Inflammatory macrophage (primary cell): ENCODE measurements at regions not wholly inside any gene's neighbourhood (a gene's known extent, or its start where the extent isn't known, plus 50 kb on each side); places are given as distances from the start of the nearest gene placed in this dataset.
"Not testable (repeated sequence)": the region's sequence is repeated elsewhere in the genome, so short reads cannot be mapped to it uniquely, and the experiment has no call there.

Source experiments
- DNase-seq, 2 donors: peaks; one replicate each; pipeline ENCODE4 v3.0.0-alpha.2; 2020 to 2022

DNA sequence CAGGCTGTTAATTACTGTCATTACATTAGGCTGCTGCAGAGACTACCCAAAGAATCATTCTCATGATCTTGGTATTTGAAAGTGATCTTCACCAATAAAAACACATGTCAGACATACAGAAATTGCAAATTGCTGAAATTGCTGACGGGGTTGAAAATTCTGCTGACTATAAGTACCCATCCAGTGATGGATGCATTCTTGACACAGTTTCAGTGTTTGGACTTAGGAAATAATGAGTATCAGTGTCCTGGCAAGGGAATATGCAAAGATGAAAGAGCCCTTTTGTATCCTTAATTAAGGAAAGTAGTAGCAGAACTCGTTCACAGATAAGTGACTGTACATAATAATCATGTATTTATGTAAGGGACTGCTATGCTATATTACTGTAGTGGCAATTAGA, 221.1 kb upstream of the ATP5MC3 start:
- no peak for DNase-seq

DNA sequence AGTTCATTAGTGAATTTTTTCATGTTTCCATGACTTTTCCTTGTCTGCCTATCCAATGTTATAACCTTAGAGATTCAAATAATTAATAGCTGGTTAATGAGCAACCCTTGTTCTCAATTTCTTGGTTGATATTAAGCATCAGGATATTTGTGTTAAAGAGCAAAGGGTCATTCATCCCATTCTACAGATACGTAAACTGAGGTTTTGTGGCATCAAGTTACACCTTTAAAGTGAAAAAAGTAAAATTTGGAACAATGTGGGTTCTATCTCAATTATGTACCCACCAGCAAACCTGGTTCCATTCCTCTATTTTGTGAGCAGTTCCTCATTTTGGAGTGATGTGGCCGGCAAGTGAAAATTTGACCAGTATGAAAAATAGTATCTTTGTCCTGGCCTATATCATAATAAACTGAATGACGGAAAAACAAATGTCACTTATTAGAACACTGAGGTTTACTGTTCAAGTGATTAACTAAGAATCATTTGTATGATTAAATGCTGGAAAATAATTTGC, 220.5 kb upstream of the ATP5MC3 start:
- no peak for DNase-seq

DNA sequence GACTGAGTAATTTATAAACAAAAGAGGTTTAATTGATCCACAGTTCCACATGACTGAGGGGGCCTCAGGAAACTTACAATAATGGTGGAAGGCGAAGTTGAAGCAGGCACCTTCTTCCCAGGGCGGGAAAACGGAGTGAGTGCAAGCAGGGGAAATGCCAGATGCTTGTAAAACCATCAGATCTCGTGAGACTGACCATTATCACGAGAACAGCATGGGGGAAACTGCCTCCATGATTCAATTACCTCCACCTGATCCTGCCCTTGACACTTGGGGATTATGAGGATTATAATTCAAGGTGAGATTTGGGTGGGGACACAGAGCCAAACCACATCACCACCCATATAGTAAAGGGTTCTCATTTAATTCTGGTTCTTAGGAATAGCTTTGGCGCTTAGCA, 219.5 kb upstream of the ATP5MC3 start:
- no peak for DNase-seq

DNA sequence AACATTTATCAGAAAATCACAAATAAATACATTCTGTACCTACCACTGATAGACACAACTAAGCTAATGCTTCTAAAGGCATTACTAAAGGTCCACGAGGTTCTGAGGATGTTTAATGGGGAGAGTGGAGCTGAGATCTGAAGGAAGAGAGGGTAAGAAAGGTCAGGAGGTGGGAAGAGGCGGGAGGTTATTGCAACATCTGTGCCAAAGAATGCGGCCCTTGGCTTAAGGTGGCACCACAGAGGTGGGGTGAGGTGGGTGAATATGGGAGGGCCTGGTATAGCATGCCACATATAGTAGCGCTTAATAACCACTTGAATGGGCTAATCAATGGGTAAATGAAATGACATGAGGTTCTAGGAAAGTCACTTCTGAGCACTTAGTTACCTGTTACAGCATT, 217.8 kb upstream of the ATP5MC3 start:
- DNase-seq = no peak

DNA sequence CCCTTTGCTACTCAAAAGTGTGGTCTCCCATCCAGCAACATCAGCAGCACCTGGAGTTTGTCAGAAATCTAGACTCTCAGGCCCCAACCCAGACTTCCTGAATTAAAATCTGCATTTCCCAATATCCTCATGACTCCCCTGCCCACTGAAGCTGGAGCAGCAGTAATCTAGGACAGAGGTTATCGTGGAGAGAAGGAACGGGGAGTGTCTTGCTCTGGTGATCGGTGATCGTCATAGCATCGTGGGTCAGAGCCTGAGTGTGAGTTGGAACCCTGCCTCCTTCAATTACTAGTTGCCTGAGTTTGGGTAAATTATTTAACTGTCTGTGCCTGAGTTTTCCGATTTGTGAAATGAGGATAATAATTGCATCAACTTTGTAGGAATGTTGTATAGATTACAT, 217.3 kb upstream of the ATP5MC3 start:
- peak in 1 of 2 donors; percentile 21 for DNase-seq

DNA sequence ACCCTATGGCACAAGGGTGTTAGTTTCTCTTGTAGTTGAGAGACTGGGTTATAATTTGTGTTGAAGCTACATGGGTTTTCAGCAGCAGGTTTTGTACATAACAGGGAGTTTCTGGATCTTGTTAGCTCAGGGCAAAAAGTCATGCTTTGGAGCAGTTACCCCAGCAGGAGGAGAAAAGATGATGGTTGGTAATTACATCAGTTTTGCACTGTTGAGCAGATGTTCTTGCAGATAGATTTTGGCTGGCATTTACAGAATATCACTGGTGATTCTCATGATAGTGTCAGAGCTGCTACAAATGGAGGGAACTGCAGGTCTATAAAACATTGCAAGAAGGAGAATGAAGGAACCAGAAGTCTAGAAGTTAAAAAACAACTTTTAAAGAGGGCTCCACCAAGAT, 215.2 kb upstream of the ATP5MC3 start:
- DNase-seq = no peak

DNA sequence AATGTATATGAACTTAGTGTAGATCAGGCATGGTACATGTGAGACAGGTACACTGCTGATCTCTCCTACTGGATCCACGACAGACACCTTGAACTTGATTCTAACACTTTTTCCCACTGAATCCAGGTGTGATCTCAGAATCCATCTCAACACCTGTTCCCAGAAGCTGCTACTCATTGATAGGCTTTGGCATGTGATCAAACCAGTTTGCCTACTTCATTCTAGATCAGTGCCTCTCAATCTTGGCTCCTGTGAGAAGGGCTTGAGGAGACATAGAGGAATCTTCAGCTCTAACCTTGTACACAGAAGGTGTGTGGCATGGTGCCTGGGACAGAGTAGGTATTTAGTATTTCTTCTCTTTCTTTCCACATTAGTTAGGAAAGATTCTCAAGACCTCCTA, 212.3 kb upstream of the ATP5MC3 start:
- no peak for DNase-seq

DNA sequence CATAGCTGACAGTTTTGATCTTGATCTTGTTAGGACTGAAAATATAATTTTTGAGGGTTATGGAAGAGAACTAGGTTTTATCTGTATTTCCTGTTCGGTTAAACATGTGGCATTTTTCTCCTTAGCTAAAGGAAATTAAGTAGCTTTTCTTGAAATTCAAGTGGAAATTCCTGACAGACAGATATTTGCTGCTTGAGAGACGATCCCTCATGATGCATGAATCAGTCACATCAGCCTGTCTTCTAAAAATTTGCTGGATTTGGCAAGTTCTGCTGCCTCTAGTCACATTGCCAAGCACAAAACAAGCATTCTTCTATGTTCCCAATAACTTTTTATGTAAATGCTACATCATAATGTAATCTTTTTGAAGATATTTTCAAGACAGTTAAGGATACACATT, 201.8 kb upstream of the ATP5MC3 start:
- DNase-seq = no peak

DNA sequence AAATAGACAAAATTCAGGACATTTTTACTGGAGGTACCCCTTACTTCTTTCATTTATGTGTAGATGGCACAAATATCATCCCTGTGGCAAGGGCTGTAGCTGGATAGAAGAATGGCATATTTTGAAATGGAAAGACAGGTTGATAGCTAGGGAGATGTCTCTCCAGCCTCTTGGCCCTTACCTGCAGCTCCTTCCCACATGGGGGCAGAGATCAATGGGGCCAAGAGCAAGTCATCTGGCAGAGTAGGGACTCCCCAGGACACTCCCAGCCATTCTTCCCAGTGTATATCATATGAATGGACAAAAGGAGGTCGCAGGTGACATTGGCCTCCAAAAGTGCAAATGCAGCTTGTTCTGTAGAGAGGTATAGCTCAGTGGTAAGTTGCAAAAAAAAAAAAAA, 192.2 kb upstream of the ATP5MC3 start:
- no peak for DNase-seq

DNA sequence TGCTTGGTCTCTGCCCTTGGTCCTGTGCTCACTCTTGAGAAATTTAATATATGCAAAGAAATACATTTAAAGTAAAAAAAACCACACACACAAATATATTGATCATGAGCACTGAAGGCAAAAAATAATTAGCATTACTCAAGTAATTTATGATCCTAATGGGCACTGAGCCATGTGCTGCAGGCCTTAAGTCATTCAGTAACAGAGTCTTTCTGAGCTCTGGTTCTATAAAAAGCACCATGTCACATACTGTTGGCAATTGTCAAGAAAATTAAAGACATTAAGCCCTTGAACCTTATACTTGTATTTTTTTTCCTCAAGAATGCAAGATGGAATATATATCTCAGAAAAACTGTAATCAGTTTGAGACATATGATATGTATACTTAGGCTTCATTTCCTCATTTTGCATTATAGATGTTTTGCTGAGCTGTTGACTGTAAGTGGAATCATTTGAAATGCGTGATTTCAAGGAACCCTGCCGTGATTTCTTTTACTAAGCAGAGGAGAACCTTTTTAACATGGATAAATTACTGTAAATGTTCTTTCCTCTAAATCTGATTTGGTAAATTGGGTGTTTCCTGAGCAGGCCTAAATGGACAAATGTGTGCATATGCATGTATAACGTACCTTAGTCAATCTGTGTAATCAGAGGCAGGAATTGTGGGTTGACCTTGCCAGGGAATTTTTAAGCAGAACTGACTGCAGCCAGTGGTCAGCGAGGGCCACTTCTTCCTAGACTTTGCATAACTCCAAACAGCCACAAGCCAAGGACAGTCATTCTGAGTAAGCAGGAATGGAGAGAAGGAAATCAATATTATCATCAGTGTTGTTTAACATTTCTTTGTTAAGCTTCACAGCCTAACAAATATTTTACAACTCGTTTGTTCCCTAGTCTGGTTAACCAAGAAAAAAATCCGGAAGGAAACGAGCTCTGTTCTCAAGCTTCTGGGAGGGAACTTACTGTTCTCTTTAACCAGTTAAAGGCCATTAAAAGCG, 191.5 kb upstream of the ATP5MC3 start:
- DNase-seq = peak; percentile 45 to 54

DNA sequence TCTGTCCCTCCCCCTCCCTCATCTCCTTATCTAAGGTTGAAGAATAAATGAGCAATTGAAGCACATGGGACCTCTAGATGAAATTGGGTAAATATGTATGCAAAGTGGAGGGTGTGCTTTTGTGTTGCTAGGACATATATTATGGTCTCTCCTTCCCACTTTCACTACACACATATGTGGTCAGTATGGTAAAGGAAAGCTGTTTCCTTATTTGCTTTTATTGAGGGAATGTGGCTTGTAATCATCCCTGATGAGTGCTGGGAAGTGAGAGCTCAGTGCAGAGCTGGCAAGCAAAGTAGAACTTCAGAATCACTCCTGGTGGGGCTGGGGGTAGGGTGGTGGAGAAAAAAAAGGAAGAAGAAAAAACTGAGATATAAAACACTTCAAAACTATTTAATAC, 189.9 kb upstream of the ATP5MC3 start:
- no peak for DNase-seq

DNA sequence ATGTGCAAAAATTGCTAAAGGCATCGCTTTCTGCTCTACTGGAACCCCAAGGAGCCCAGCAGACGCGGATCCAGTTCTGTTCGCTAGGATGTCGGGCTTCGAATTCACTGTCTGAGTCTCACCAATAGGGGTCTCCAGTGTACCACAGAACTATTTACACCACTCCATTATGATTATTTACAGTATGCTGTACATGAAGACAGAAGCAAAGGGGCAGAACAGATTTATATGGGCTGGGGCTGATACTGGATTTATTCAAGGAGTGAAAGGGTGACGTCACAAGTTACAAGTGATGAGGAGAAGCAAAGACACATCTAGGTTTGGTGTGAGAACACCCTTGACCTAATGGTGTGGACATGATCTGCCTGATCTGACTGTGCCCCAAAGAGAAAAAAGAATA, 185.3 kb upstream of the ATP5MC3 start:
- peak; percentile 52 to 59 for DNase-seq

DNA sequence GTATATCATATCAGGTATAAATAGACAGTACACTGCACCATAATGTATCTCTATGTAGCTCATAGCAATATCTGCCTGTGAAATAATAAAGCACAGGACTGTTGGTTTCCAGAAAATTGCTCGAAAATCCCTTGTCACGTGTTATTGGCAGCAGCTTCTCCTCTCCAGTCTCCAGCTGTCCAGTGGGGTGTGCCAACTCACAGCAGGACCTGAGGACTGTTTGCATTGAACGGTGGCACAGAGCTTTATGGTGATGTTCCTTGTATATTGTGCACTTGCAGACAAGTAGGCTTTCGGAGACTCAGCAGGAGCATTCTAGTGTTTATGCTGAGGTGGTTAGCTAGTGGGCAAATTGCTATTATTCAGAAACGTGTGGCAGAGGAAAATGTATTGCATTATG, 182.2 kb upstream of the ATP5MC3 start:
- no peak for DNase-seq

DNA sequence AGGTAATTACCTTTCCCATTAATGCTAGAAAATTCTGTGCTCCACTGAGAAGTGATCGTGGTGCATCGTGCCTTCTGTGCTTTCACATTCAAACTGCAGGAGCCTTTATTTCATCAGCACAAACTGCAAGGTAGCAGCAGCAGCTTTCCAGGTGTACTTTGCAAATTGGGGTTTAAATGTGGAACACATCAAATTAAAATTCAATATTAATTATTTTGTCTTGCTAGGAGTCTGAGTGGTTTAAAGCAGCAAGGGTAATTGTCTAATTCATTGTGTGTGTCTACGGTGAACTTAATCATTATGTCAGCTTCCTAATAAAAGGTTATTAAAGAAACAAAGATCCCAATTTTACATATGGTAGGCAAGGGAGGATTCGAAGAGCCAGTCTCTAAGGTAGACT, 180.8 kb upstream of the ATP5MC3 start:
- no peak for DNase-seq

DNA sequence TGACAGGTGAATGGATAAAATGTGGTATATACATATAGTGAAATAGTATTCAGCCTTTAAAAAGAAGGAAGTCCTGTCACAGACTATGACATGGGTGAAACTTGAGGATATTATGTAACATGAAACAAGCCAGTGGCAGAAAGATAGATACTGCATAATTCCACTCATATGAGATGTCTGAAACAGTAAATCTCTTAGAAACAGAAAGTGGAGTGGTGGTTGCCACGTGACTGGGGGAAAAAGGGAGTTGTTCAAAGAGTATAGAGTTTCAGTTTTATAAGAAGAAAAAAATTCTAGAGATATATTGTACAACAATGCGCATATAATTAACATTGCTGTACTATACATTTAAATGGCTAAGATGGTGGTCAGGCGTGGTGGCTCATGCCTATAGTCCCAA, 178.2 kb upstream of the ATP5MC3 start:
- DNase-seq = no peak

DNA sequence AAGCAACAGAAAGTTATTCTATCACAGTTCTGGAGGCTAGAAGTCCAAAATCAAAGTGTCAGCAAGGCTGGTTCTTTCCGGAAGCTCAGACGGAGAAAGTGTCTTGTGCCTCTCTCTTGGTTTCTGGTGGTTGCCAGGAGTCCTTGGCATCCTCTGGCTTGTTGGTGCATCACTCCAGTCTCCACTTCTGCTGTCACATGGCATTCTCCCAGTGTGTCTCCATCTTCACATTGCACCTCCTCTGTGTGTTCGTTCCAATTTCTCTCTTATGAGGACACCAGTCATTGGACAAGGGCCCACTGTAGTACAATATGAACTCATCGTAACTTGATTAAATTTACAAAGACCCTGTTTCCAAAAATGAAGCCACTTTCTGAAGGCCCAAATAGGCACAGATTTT, 175.4 kb upstream of the ATP5MC3 start:
- DNase-seq = no peak

DNA sequence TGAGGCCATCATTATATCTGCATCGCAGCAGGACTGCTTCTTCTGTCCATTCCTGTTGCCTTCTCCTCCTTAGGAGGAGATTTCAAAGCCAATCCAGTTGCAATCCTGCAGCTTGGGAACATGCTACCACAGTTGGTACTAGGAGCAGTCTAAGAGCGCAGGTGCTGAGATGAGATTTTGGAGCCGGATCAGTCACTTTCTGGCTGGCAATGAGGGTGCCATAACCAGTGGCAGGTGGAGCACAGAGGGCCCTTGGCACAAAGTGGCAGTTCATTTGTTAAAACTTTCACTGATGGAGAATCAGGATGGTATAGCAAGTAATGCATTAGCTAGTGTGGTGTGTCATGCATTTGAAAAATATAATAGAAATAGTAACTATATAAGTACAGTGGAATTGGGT, 173.7 kb upstream of the ATP5MC3 start:
- DNase-seq = no peak

DNA sequence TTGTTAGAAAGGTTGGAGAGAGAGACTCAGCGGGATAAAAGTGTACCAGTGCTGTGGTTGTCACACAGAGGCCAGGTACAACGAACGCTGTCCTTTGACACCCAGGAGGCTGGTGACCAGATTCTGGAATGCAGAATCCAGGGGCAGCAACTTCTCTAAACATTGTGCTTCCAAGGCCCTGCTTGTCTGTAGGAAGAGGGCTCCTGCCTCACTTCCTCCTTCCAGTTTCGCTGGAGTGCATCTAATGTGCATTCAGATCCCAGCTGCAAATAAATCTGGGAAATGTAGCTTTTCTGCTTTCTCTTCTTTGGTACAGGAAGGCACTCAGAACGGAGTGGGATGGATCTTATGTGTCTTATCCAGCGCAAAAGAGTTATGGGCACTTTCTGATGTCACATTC, 171.8 kb upstream of the ATP5MC3 start:
- peak; percentile 4 to 27 for DNase-seq

DNA sequence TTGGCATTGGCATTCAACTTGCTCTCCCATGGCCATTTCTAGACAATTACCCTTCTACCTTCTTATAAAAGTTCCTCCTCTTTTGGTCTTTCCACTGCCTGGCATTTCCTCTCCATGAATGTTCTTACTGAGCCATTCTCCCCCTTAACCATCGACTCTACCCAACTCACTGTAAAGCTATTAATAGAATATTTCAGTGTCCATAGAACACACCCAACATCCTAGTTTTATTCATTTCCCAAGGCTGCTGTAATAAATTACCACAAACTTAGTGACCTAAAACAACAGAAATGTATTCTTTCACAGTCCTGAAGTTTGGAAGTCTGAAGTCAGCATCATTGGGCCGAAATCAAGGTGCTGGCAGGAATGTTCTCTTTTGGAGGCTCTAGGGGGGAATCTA, 170.0 kb upstream of the ATP5MC3 start:
- no peak for DNase-seq

DNA sequence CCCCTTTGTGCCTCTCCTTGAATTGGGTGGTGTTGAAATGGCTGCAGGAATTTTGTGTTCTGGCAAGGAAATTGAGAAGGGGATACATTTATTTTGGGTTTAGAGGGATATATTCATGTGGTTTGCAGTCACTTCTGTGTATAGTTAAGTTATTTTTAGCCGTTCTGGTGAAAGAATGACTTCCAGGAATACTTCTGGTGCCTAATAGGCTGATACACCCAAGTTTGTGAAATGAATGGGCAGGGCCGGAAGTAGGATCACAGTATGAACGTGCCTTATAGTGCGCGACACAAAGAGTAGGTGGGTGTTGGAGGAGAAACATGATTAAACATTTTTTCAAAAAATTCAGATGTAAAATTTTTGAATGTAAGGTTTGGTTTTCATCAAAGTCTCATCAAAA, 168.6 kb upstream of the ATP5MC3 start:
- DNase-seq = no peak

DNA sequence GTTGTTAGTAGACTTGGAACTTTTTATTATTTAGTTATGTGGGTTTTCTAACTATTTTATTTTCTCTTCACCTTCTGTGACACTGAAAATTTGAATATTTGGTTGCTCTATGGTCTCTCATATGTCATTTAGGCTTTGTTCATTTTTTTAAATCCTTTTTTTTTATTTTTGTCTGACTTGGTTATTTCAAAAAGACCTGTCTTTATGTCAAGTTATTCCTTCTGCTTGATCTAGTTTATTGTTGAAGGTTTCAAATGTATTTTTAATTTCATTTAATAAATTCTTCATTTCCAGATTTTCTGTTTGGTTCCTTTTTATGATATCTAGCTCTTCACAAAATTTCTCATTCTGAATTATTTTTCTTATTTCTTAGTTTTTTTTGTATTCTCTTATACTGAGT, 160.6 kb upstream of the ATP5MC3 start:
- DNase-seq = no peak

DNA sequence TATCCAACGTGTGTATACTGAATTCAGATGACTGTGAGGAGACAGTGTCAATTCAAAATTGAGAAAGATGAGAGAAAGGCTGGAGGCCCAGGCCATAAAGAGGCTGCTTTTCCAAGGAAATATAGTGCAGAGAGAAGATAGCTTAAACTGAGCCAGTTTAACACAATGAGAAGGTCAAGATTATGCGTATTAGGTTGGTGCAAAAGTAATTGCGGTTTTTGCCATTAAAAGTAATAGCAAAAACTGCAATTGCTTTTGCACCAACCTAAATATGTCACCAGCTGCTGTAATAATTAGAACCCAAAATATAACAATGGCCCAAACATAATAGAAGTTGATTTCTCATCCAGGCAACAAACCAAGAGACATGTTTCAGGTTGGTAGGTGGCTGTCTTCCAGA, 148.7 kb upstream of the ATP5MC3 start:
- DNase-seq = no peak

DNA sequence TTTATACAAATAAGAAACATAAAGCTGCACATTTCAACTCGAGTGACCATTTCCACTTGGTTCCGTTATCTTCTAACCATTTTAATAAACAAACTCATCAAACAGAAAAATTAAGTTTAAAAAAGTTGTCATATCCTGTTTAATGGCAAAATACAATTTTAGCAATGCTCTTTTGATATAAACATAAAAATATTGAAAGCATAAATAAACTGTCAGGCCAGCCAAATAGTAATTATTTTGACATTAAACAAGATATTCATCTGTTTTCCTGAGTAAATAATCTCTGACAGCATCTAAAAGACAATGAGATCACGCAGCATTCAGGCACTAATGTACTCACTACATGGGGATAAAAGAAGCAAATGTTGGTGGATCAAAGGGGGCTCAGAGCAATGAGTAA, 145.3 kb upstream of the ATP5MC3 start:
- DNase-seq = no peak

DNA sequence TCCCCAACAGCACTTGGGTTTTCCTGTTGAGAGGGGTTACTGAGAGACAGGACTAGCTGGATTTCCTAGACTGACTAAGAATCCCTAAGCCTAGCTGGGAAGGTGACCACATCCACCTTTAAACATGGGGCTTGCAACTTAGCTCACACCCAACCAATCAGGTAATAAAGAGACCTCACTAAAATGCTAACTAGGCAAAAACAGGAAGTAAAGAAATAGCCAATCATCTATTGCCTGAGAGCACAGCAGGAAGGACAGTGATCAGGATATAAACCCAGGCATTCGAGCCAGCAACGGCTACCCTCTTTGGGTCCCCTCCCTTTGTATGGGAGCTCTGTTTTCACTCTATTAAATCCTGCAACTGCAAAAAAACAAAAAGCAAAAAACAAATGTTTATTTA, 144.7 kb upstream of the ATP5MC3 start:
- DNase-seq = not testable (repeated sequence)

DNA sequence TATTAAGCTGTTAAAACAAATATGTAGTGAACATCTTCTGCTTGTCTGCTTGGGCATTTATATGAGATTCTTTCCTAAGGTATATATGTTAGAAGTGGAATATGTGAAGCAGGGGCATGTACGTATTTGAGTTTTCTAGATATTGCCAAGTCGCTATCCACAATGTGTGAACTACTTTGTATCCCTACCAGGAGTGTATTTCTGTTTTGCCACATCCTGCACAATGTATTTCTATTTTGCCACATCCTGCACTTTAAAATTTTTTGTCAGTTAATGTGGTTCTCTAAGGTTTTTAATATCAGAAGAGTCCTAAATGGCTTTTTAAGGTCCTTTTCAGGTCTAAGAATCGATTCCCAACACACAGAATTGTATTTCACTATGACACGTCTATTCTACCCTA, 141.7 kb upstream of the ATP5MC3 start:
- DNase-seq = no peak
